ENCODE measurements at regions not wholly inside any gene's neighbourhood (a gene's known extent, or its start where the extent isn't known, plus 50 kb on each side); places are given as distances from the start of the nearest gene placed in this dataset.

GRCh38 chr16:74230126-74230525 is 66.5 kb upstream of the PSMD7 start:
- H3K36me3 ChIP-seq (ENCODE audit: control insufficient read depth in 2 of 4, insufficient read depth in 4 of 4, low read length in 3 of 4): no peaks in the 10 kb centered on the region
- H2BK120ac ChIP-seq (replicated peaks; ENCODE audit: low read depth, low read length): no peak overlapping the region
- H3K4me1 ChIP-seq (replicated peaks in 1 of 4; ENCODE audit: control insufficient read depth in 3 of 4, insufficient read depth in 4 of 4, low read length in 3 of 4): peaks cover 0 to 4% (median under 1%) of the 10 kb centered on the region in 4 experiments; a peak in 3 of 7 replicates
- no peak overlapping the region for H4K91ac ChIP-seq (replicated peaks; ENCODE audit: insufficient read length, low read length)
- no peaks in the 10 kb centered on the region for H3K9me3 ChIP-seq (ENCODE audit: insufficient read depth in 2 of 2, low read depth in 1 of 2, low read length in 1 of 2)
- no peaks in the 10 kb centered on the region; the same call in 1 of the 2 replicates for H3K23me2 ChIP-seq (ENCODE audit: low read depth, low read length)
- H3K18ac ChIP-seq (ENCODE audit: extremely low read depth, low read length): no peak overlapping the region
- H4K8ac ChIP-seq (ENCODE audit: extremely low read depth, insufficient read depth, low read length): no peak overlapping the region
- H2BK12ac ChIP-seq (ENCODE audit: low read depth, low read length): no peak overlapping the region
- FAIRE-seq: no peak
- no peak overlapping the region for H3K14ac ChIP-seq (ENCODE audit: insufficient read length)
- no peak overlapping the region for H3K4me3 ChIP-seq (ENCODE audit: extremely low read depth in 1 of 4, insufficient read depth in 2 of 4, low read depth in 3 of 4, low read length in 4 of 4)
- H3K27me3 ChIP-seq (replicated peaks in 1 of 4; ENCODE audit: control insufficient read depth in 3 of 4, extremely low read depth in 1 of 4, insufficient read depth in 3 of 4, low read length in 3 of 4): no peaks in the 10 kb centered on the region
- CTCF ChIA-PET (ENCODE audit: partially characterized antibody): no interaction called here
- no peak overlapping the region for H3K9ac ChIP-seq (replicated peaks in 1 of 4; ENCODE audit: extremely low read depth in 1 of 4, low read depth in 3 of 4, low read length in 3 of 4)
- no peaks in the 10 kb centered on the region for H3K79me1 ChIP-seq (ENCODE audit: low read depth, low read length)
- no peak overlapping the region for H2BK20ac ChIP-seq (ENCODE audit: low read length)
- H3K56ac ChIP-seq (replicated peaks; ENCODE audit: insufficient read length, low read depth, low read length): no peak overlapping the region
- 80% methylated on average over 6 of the region's 6 CpGs; no CpG with 5 or more reads in 1 of the 2 experiments for WGBS, 2 experiments (ENCODE audit: extremely low coverage in 1 of 2, insufficient coverage in 1 of 2, insufficient read length in 1 of 2, insufficient replicate concordance in 2 of 2, low coverage in 1 of 2, low lambda C conversion rate in 2 of 2, missing lambda C conversion rate in 1 of 2)
- H2AK5ac ChIP-seq (ENCODE audit: low read depth, low read length): no peak overlapping the region
- no peak overlapping the region for H2BK5ac ChIP-seq (ENCODE audit: low read depth, low read length)
- TF ChIP-seq POLR2AphosphoS5 (IDR thresholded peaks at IDR 0.05; ENCODE audit: low read depth, low read length) (no peak), MAFK (IDR thresholded peaks at IDR 0.05; ENCODE audit: low read depth, low read length) (no peak), RXRA (IDR thresholded peaks at IDR 0.05; ENCODE audit: insufficient read depth, low read depth, low read length) (no peak), ATF2 (IDR thresholded peaks at IDR 0.05; ENCODE audit: low read length) (no peak), JUND (IDR thresholded peaks at IDR 0.05; ENCODE audit: low read length) (no peak), CHD1 (IDR thresholded peaks at IDR 0.05; ENCODE audit: low read depth, low read length) (no peak), CBX5 (IDR thresholded peaks at IDR 0.05; ENCODE audit: low read depth, low read length) (no peak), POLR2A (IDR thresholded peaks at IDR 0.05; ENCODE audit: control extremely low read depth in 1 of 2, low read depth in 2 of 2, low read length in 2 of 2) (no peak), SIX5 (IDR thresholded peaks at IDR 0.05; ENCODE audit: low read depth, low read length) (no peak), SIN3A (conservative IDR thresholded peaks at IDR 0.05 in 1 of 2, IDR thresholded peaks at IDR 0.05 in 1 of 2; ENCODE audit: low read depth in 1 of 2, low read length in 2 of 2) (no peak), HDAC2 (IDR thresholded peaks at IDR 0.05; ENCODE audit: borderline replicate concordance in 1 of 2, low read depth in 2 of 2, low read length in 2 of 2) (no peak), BACH1 (IDR thresholded peaks at IDR 0.05; ENCODE audit: low read length) (no peak)
- no peak overlapping the region for H3K27ac ChIP-seq (ENCODE audit: low read depth, low read length)
- no peak overlapping the region for H3K4me2 ChIP-seq (ENCODE audit: insufficient read depth in 1 of 2, low read depth in 2 of 2, low read length in 2 of 2)
- no peak for DNase-seq (ENCODE audit: low read depth in 1 of 2, low spot score in 2 of 2)
- no peaks in the 10 kb centered on the region for H4K20me1 ChIP-seq (replicated peaks in 1 of 2; ENCODE audit: control insufficient read depth in 1 of 2, insufficient read depth in 2 of 2, low read length in 2 of 2)
- H3K4ac ChIP-seq (replicated peaks; ENCODE audit: insufficient read length, low read depth, low read length): no peak overlapping the region
- H2BK15ac ChIP-seq (ENCODE audit: low read length): no peak overlapping the region
- no peak overlapping the region for H4K5ac ChIP-seq (ENCODE audit: insufficient read length, low read depth, low read length)
- no peaks in the 10 kb centered on the region for H3K79me2 ChIP-seq (ENCODE audit: control insufficient read depth in 1 of 2, insufficient read depth in 2 of 2, low read length in 2 of 2)
- POLR2A ChIA-PET (ENCODE audit: partially characterized antibody): no interaction called here
- H3K23ac ChIP-seq (ENCODE audit: insufficient read length): no peak overlapping the region
- H2AFZ ChIP-seq (ENCODE audit: low read length): no peak overlapping the region

Measured in H1 (cell line).